Upper lobe of left lung (tissue), 4 donors: ENCODE measurements at regions not wholly inside any gene's neighbourhood (a gene's known extent, or its start where the extent isn't known, plus 50 kb on each side); places are given as distances from the start of the nearest gene placed in this dataset.

Source experiments
- CTCF ChIP-seq, 6 experiments: fragments of 450-650 bp in 4 of 6; fragments of 200-600 bp in 2 of 6; sonication (generic) in 2 of 6; IDR thresholded peaks; one replicate each; pipeline ENCODE4 v1.5.1; 2016 to 2019; ENCODE audit warnings: antibody characterized with exemption in 6 of 6
- EP300 ChIP-seq, 4 donors: sonication (generic); formaldehyde crosslinking; IDR thresholded peaks; one replicate each; pipeline ENCODE4 v1.5.1; 2017; ENCODE audit warnings: antibody characterized with exemption in 4 of 4, control low read depth in 2 of 4
- POLR2A ChIP-seq, 4 donors: fragments of 450-650 bp; IDR thresholded peaks; one replicate each; pipeline ENCODE4 v1.5.1; 2016 to 2017; ENCODE audit warnings: antibody characterized with exemption in 4 of 4, mild to moderate bottlenecking in 2 of 4

GRCh38 chr2:21332993-21333625 lies 209.3 kb downstream of the TDRD15 start:
- TF ChIP-seq CTCF (IDR thresholded peaks at IDR 0.05) (no peak), EP300 (IDR thresholded peaks at IDR 0.05) (no peak), POLR2A (IDR thresholded peaks at IDR 0.05) (no peak)
